Upper lobe of right lung (tissue), 1 donor: ENCODE measurements at regions not wholly inside any gene's neighbourhood (a gene's known extent, or its start where the extent isn't known, plus 50 kb on each side); places are given as distances from the start of the nearest gene placed in this dataset.

Source experiments
- ATAC-seq: fragments of 200-7000 bp; cut with Tn5 transposase; one replicate; pipeline ENCODE4 v1.9.1; 2020; ENCODE audit warnings: mild to moderate bottlenecking, moderate library complexity
- DNase-seq: peaks from one replicate; pipeline ENCODE4 v3.0.0-alpha.2; 2020
- H3K27ac ChIP-seq: fragments of 200-600 bp; one replicate; pipeline ENCODE4 v1.8.0; 2022
- H3K27me3 ChIP-seq: fragments of 200-600 bp; one replicate; pipeline ENCODE4 v1.8.0; 2022; ENCODE audit warnings: mild to moderate bottlenecking
- H3K36me3 ChIP-seq: fragments of 200-600 bp; one replicate; pipeline ENCODE4 v1.8.0; 2022
- H3K4me1 ChIP-seq: fragments of 200-600 bp; one replicate; pipeline ENCODE4 v1.8.0; 2022
- H3K4me3 ChIP-seq: fragments of 200-600 bp; one replicate; pipeline ENCODE4 v1.8.0; 2022; ENCODE audit warnings: mild to moderate bottlenecking
- H3K9me3 ChIP-seq: fragments of 200-600 bp; one replicate; pipeline ENCODE4 v1.8.0; 2022
- intact Hi-C: fragments of 100-400 bp; cut with DNase I; formaldehyde crosslinking; loops from one replicate; pipeline ENCODE4 v1.11.0; 2022
- TF ChIP-seq, protein P1 (sequence below): fragments of 200-600 bp; IDR thresholded peaks from one replicate; pipeline ENCODE4 v1.8.0; 2022; ENCODE audit warnings: antibody characterized with exemption
- donor health status: DM: no; HTN: yes; CAD: no; lungs with severe emphysema.

DNA sequence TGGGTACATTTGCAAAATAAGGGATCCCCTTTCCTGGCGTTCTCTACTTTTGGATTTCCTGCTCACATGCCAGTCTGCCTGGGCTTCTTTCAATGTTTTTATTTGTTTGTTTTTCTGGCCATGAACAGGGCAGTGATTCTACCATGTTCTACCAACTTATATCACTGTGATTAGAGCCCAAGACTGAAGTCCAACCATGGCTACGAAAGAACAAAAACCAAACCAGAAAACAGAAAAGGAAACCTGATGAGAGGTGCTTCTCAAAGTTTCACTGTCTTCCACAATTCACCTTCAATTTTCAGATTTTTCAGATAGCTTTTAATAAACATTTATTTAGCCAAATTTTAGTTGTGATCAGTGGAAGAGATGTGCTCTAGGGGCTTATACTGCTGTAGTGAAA, 187.6 kb upstream of the TACR3 start:
- Histone ChIP-seq H3K4me3 (no peak overlapping the region), H3K27ac (no peak overlapping the region), H3K4me1 (no peaks in the 10 kb centered on the region), H3K27me3 (no peaks in the 10 kb centered on the region), H3K9me3 (no peaks in the 10 kb centered on the region), H3K36me3 (no peaks in the 10 kb centered on the region)
- TF ChIP-seq, protein P1, sequence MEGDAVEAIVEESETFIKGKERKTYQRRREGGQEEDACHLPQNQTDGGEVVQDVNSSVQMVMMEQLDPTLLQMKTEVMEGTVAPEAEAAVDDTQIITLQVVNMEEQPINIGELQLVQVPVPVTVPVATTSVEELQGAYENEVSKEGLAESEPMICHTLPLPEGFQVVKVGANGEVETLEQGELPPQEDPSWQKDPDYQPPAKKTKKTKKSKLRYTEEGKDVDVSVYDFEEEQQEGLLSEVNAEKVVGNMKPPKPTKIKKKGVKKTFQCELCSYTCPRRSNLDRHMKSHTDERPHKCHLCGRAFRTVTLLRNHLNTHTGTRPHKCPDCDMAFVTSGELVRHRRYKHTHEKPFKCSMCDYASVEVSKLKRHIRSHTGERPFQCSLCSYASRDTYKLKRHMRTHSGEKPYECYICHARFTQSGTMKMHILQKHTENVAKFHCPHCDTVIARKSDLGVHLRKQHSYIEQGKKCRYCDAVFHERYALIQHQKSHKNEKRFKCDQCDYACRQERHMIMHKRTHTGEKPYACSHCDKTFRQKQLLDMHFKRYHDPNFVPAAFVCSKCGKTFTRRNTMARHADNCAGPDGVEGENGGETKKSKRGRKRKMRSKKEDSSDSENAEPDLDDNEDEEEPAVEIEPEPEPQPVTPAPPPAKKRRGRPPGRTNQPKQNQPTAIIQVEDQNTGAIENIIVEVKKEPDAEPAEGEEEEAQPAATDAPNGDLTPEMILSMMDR, result no peak
- intact Hi-C loops, result no loop called here
- DNase-seq, result no peak
- ATAC-seq, result no peak

DNA sequence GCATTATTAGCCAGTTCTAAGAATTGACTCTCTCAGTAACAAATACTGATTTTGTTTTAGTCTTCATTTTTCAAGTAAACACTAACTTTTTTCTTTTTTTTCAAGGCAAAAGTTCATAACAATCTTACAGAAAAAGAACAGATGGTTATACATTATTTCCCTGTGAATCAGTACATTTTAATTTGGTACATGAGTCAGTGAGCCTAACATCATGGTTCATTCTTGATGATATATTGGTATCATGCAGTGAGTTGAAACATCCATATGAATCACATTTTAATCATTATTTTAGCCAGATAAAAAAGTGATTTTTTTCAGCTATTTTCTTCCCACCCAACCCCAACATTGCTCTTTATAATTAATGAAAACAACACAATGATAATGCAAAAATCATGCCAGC, 184.3 kb upstream of the TACR3 start:
- intact Hi-C loops, result no loop called here
- ATAC-seq (no peak), DNase-seq (no peak)
- Histone ChIP-seq H3K9me3 (no peaks in the 10 kb centered on the region), H3K36me3 (no peaks in the 10 kb centered on the region), H3K27me3 (no peaks in the 10 kb centered on the region), H3K27ac (no peak overlapping the region), H3K4me1 (no peaks in the 10 kb centered on the region), H3K4me3 (no peak overlapping the region)
- TF ChIP-seq, protein P1, result no peak

DNA sequence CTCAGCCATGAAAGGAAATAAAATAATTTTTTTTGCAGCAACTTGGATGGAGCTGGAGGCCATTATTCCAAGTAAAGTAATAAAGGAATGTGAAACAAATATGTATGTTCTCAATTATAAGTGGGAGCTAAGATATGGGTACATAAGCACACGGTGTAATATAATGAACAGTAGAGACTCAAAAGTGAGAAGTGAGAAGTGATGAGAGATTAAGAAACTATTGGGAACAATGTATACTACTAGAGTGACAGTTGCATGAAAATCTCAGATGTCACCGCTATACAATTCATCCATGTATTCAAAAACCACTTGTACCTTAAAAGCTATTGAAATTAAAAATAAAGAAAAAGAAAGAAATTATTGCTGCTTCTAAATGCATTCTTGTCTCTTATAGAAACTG, 182.9 kb upstream of the TACR3 start:
- DNase-seq, result no peak
- intact Hi-C loops, result no loop called here
- no peaks in the 10 kb centered on the region for H3K27me3 ChIP-seq
- TF ChIP-seq, protein P1, result no peak
- H3K36me3 ChIP-seq, result no peaks in the 10 kb centered on the region
- H3K9me3 ChIP-seq, result no peaks in the 10 kb centered on the region
- H3K27ac ChIP-seq, result no peak overlapping the region
- no peaks in the 10 kb centered on the region for H3K4me1 ChIP-seq
- H3K4me3 ChIP-seq, result no peak overlapping the region
- ATAC-seq, result no peak

DNA sequence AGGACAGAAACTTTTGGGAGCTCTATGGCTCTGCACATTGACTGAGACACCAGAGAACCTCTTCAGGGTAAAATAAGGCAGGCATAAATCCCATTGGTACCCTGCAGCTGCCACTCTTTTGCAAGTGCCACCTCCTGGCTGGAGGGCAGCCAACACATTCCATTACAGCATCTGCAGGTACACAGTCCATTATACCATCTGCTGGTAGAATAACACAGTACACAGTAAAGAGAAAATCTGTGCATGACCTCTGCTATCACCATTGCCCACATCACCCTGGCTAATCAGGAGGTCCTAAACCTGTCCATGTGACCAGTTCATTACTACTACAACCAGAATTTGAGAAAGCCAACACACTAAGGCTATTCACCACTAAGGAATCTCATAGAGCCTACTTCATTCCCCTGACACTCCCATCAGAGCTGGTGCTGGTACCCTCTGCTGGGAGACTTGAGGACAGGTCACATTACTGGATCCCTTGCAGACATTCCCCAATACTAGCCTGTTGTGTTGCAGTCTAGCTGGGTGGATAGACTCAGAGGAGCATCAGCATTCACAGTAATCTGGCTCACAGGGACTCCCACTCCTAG, 176.2 kb upstream of the TACR3 start:
- intact Hi-C loops, result no loop called here
- DNase-seq, result no peak
- Histone ChIP-seq H3K27me3 (no peaks in the 10 kb centered on the region), H3K4me3 (no peak overlapping the region), H3K9me3 (no peaks in the 10 kb centered on the region), H3K27ac (no peak overlapping the region), H3K4me1 (no peaks in the 10 kb centered on the region), H3K36me3 (no peaks in the 10 kb centered on the region)
- TF ChIP-seq, protein P1, result no peak
- ATAC-seq, result no peak

DNA sequence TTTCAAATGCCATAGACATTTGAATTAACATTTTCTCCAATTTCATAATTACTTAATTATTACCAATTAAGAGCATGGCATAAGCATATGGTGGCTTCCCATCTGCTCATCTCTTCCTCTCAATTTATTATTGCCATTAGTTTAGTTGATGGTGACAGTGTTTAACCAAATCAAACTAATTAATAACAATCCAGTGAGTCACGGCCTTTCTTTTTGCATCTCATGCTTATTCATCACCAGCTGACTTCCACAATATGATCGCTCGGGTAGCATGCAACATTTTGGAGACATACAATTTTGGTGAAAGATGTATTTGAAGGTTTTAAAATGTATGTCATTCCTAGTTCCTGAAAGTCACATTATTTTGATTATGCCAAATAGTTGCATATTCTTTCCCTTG, 172.8 kb upstream of the TACR3 start:
- no peak for DNase-seq
- intact Hi-C loops, result no loop called here

More for the DNA sequence above, 172.8 kb upstream of the TACR3 start:
- TF ChIP-seq, protein P1, result no peak
- Histone ChIP-seq H3K27ac (no peak overlapping the region), H3K9me3 (no peaks in the 10 kb centered on the region), H3K27me3 (no peaks in the 10 kb centered on the region), H3K4me1 (no peaks in the 10 kb centered on the region), H3K36me3 (no peaks in the 10 kb centered on the region), H3K4me3 (no peak overlapping the region)
- ATAC-seq, result no peak
